Endothelial cell of umbilical vein (primary cell): ENCODE measurements at regions not wholly inside any gene's neighbourhood (a gene's known extent, or its start where the extent isn't known, plus 50 kb on each side); places are given as distances from the start of the nearest gene placed in this dataset.

Source experiments
- BruUV-seq: library from RNA; stranded (reverse); fragments of 400-500 nt; replicated peaks from 2 replicates; lab custom pipeline; 2021; lab: Mats Ljungman, UMichigan
- CTCF ChIA-PET: fragments of 300-600, 350-600 bp; sonication (Branson Sonifier 250); formaldehyde crosslinking; loops from one replicate; lab custom pipeline; 2021; ENCODE audit warnings: antibody characterized with exemption, inconsistent platforms; lab: Charles Lee
- POLR2A ChIA-PET: fragments of 300-600, 350-600 bp; sonication (Branson Sonifier 250); formaldehyde crosslinking; loops from one replicate; lab custom pipeline; 2021; ENCODE audit warnings: antibody characterized with exemption, inconsistent platforms; lab: Charles Lee
- DNase-seq: peaks from one replicate; pipeline ENCODE4 v3.0.0-alpha.2; 2011; ENCODE audit warnings: low read depth, low spot score
- FAIRE-seq: peaks from 2 replicates; lab custom pipeline; 2011; peaks lifted over from hg19 to GRCh38; lab: Jason Lieb, UNC
- H2AFZ ChIP-seq: 2 replicates; pipeline ENCODE4 v1.6.0; 2012; ENCODE audit warnings: low read depth, low read length, control low read depth, inconsistent platforms
- H3K27ac ChIP-seq: 2 replicates; pipeline ENCODE4 v1.5.1; 2011; ENCODE audit warnings: low read depth, mild to moderate bottlenecking, control low read depth, low read length, moderate library complexity; ENCODE audit not compliant: insufficient read depth
- H3K27me3 ChIP-seq, 2 experiments: 2 replicates each; pipeline versions ENCODE4 v1.6.0 to v1.6.1; 2011; ENCODE audit warnings: low read length in 2 of 2, mixed read lengths in 1 of 2; ENCODE audit not compliant: control insufficient read depth in 2 of 2, insufficient read depth in 2 of 2
- H3K36me3 ChIP-seq, 2 experiments: 2 replicates in 1 of 2; 3 replicates in 1 of 2; pipeline ENCODE4 v1.5.1; 2011; ENCODE audit warnings: low read length in 2 of 2, mild to moderate bottlenecking in 1 of 2, moderate library complexity in 1 of 2; ENCODE audit not compliant: control insufficient read depth in 2 of 2, insufficient read depth in 2 of 2; ENCODE audit errors: extremely low read depth in 1 of 2
- H3K4me1 ChIP-seq: 3 replicates; pipeline ENCODE4 v1.5.1; 2011; ENCODE audit warnings: mild to moderate bottlenecking, low read length; ENCODE audit not compliant: control insufficient read depth, insufficient read depth; ENCODE audit errors: extremely low read depth
- H3K4me2 ChIP-seq: 2 replicates; pipeline ENCODE4 v1.6.1; 2011; ENCODE audit warnings: low read length, control low read depth, mixed read lengths; ENCODE audit not compliant: insufficient read depth
- H3K4me3 ChIP-seq, 3 experiments: fragments of 200-600 bp in 1 of 3; sonication (generic), shearing (Covaris generic) in 1 of 3; replicated peaks in 1 of 3; 2 replicates each; pipeline ENCODE4 v1.5.1; 2011 to 2016; ENCODE audit warnings: control low read depth in 3 of 3, low read length in 3 of 3, mild to moderate bottlenecking in 2 of 3, inconsistent platforms in 1 of 3, low read depth in 1 of 3, moderate library complexity in 1 of 3; ENCODE audit not compliant: insufficient read depth in 1 of 3
- H3K79me2 ChIP-seq: 2 replicates; pipeline ENCODE4 v1.6.0; 2012; ENCODE audit warnings: low read length, inconsistent platforms; ENCODE audit not compliant: control insufficient read depth, insufficient read depth
- H3K9ac ChIP-seq: replicated peaks from 2 replicates; pipeline ENCODE3; 2011; ENCODE audit warnings: low read length, control low read depth; ENCODE audit not compliant: insufficient read depth; ENCODE audit errors: extremely low read depth
- H3K9me1 ChIP-seq: replicated peaks from 3 replicates; pipeline ENCODE4 v1.6.0; 2011; ENCODE audit warnings: mild to moderate bottlenecking, low read length; ENCODE audit not compliant: control insufficient read depth, insufficient read depth; ENCODE audit errors: extremely low read depth
- H3K9me3 ChIP-seq: replicated peaks from 2 replicates; pipeline ENCODE4 v1.5.1; 2012; ENCODE audit warnings: low read length, inconsistent platforms; ENCODE audit not compliant: control insufficient read depth, insufficient read depth
- H4K20me1 ChIP-seq: replicated peaks from 2 replicates; pipeline ENCODE3; 2011; ENCODE audit warnings: mild to moderate bottlenecking, low read length; ENCODE audit not compliant: control insufficient read depth, insufficient read depth; ENCODE audit errors: extremely low read depth
- FOS ChIP-seq: IDR thresholded peaks from 2 replicates; pipeline ENCODE4 v1.6.1; 2011; ENCODE audit warnings: mild to moderate bottlenecking, low read length, moderate library complexity, borderline replicate concordance; ENCODE audit not compliant: insufficient read depth
- POLR2AphosphoS5 ChIP-seq: IDR thresholded peaks from 2 replicates; pipeline ENCODE4 v1.6.1; 2012; ENCODE audit warnings: low read depth, mild to moderate bottlenecking, control low read depth, low read length, moderate library complexity; ENCODE audit not compliant: insufficient read depth
- dilution Hi-C: fragments of 300-500 bp; cut with MboI; formaldehyde crosslinking; loops from one replicate; pipeline ENCODE4 v1.15.0; 2019; ENCODE audit warnings: low sequenced_read_pairs; ENCODE audit not compliant: extremely low pct_ligation_motif_present
- intact Hi-C: fragments of 100-400 bp; cut with micrococcal nuclease; formaldehyde crosslinking; loops from one replicate; pipeline ENCODE4 v1.10.0; 2022
- TF ChIP-seq, protein P1 (sequence below), 2 donors: IDR thresholded peaks; 1 replicate in 1 of 2; 2 replicates in 1 of 2; pipeline ENCODE4 v1.5.1; 2011; ENCODE audit warnings: low read length in 2 of 2, mild to moderate bottlenecking in 2 of 2, moderate library complexity in 2 of 2, control low read depth in 1 of 2, inconsistent platforms in 1 of 2, low read depth in 1 of 2; ENCODE audit not compliant: insufficient read depth in 1 of 2; ENCODE audit errors: extremely low read depth in 1 of 2

DNA sequence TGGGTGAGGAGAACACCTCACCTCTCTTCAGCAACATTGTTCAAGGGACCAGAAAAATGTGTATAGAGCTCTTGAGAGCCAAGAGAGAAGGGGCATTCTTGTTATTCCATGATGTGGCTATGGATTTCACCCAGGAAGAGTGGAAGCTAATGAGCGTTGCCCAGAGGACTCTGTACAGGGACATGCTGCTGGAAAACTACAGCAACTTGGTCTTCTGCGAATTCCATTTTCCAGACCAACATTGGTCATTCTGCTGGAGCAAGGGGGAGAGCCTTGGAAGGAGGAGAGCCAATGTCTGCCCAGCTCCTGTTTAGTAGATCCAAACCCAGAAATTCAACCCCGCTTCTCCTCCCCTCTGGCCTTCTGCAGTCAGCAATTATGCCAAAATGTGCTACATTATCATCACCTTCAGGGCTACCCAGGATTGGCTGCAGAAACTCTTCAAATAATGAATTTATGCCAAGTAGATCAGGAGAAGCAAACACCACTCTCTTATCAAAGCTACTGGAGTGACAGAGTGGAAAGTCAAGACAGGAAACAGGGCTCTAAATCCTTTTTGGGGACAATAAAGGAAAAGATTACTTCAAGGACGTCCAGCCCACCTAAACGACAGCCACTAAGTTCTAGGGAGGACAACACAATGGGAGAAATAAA, 707.5 kb upstream of the LUZP2 start:
- Histone ChIP-seq H3K4me1 (no peaks in the 10 kb centered on the region), H3K9me1 (no peaks in the 10 kb centered on the region), H3K9ac (no peak overlapping the region), H3K4me2 (no peak overlapping the region), H3K4me3 (no peak overlapping the region), H3K27ac (no peak overlapping the region), H3K27me3 (no peaks in the 10 kb centered on the region), H2AFZ (no peak overlapping the region), H4K20me1 (no peaks in the 10 kb centered on the region), H3K9me3 (no peaks in the 10 kb centered on the region), H3K79me2 (no peaks in the 10 kb centered on the region), H3K36me3 (no peaks in the 10 kb centered on the region)
- no peak for TF ChIP-seq POLR2AphosphoS5
- FAIRE-seq = no peak
- dilution Hi-C loops = no loop called here
- BruUV-seq = no TSS peak
- ChIA-PET CTCF (interaction anchor here (1.8 kb wide), 1 partner anchor 11 kb away, joined by 5 read pairs; no protein-coding TSS in a partner anchor), POLR2A (no interaction called here)
- intact Hi-C loops = no loop called here
- no peak for DNase-seq

DNA sequence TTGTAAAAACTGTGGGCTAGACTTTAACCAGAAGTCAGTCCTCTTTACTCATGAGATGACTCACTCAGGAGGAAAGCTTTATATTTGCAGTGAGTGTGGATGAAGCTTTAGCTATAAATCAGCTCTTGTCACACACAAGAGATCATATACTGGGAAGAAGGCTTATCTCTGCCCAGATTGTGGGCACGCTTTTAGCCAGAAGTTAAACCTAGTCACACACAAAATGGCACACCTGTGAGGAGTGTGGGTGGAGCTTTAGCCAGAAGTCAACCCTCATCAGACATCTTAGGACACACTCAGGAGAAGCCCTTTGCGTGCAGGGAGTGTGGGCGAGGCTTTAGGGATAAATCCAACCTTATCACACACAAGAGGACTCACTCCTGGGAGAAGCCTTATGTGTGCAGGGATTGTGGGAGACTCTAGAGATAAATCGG, 706.9 kb upstream of the LUZP2 start:
- CTCF ChIA-PET = interaction anchor here (1.8 kb wide), 1 partner anchor 11 kb away, joined by 5 read pairs; no protein-coding TSS in a partner anchor
- H2AFZ ChIP-seq = no peak overlapping the region

More for the DNA sequence above, 706.9 kb upstream of the LUZP2 start:
- Histone ChIP-seq H3K9me1 (no peaks in the 10 kb centered on the region), H3K36me3 (no peaks in the 10 kb centered on the region), H3K79me2 (no peaks in the 10 kb centered on the region), H3K4me1 (no peaks in the 10 kb centered on the region), H3K9ac (no peak overlapping the region), H4K20me1 (no peaks in the 10 kb centered on the region), H3K4me3 (no peak overlapping the region), H3K27me3 (no peaks in the 10 kb centered on the region), H3K4me2 (no peak overlapping the region), H3K27ac (no peak overlapping the region), H3K9me3 (no peaks in the 10 kb centered on the region)
- intact Hi-C loops (no loop called here), dilution Hi-C loops (no loop called here)
- FAIRE-seq (no peak), DNase-seq (no peak)
- TF ChIP-seq, protein P1, sequence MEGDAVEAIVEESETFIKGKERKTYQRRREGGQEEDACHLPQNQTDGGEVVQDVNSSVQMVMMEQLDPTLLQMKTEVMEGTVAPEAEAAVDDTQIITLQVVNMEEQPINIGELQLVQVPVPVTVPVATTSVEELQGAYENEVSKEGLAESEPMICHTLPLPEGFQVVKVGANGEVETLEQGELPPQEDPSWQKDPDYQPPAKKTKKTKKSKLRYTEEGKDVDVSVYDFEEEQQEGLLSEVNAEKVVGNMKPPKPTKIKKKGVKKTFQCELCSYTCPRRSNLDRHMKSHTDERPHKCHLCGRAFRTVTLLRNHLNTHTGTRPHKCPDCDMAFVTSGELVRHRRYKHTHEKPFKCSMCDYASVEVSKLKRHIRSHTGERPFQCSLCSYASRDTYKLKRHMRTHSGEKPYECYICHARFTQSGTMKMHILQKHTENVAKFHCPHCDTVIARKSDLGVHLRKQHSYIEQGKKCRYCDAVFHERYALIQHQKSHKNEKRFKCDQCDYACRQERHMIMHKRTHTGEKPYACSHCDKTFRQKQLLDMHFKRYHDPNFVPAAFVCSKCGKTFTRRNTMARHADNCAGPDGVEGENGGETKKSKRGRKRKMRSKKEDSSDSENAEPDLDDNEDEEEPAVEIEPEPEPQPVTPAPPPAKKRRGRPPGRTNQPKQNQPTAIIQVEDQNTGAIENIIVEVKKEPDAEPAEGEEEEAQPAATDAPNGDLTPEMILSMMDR (IDR thresholded peaks at IDR 0.05; ENCODE audit: extremely low read depth in 1 of 2, insufficient read depth in 1 of 2, low read depth in 1 of 2, low read length in 2 of 2) = no peak
- peak; percentile 39 for TF ChIP-seq FOS
- BruUV-seq = no TSS peak
- POLR2A ChIA-PET = no interaction called here
